ENCODE measurements at regions not wholly inside any gene's neighbourhood (a gene's known extent, or its start where the extent isn't known, plus 50 kb on each side); places are given as distances from the start of the nearest gene placed in this dataset.

GRCh38 chr12:19981944-19982343, 386.4 kb upstream of the PDE3A start:
- TF ChIP-seq TAF1 (IDR thresholded peaks at IDR 0.05; ENCODE audit: borderline replicate concordance, low read depth, low read length) (no peak), POLR2AphosphoS5 (IDR thresholded peaks at IDR 0.05; ENCODE audit: low read depth, low read length) (no peak), POLR2A (IDR thresholded peaks at IDR 0.05; ENCODE audit: low read depth, low read length) (no peak)

Measured in GM12892 (cell line).